ENCODE measurements at regions not wholly inside any gene's neighbourhood (a gene's known extent, or its start where the extent isn't known, plus 50 kb on each side); places are given as distances from the start of the nearest gene placed in this dataset.

- no peak for TF ChIP-seq CTCF (IDR thresholded peaks at IDR 0.05)
- TF ChIP-seq POLR2A (IDR thresholded peaks at IDR 0.05): no peak
Observed at GRCh38 chr7:388023-388960, 98.3 kb downstream of the FOXL3 start.

Data from thyroid gland (tissue), 4 donors.